ENCODE measurements at regions not wholly inside any gene's neighbourhood (a gene's known extent, or its start where the extent isn't known, plus 50 kb on each side); places are given as distances from the start of the nearest gene placed in this dataset.

DNA sequence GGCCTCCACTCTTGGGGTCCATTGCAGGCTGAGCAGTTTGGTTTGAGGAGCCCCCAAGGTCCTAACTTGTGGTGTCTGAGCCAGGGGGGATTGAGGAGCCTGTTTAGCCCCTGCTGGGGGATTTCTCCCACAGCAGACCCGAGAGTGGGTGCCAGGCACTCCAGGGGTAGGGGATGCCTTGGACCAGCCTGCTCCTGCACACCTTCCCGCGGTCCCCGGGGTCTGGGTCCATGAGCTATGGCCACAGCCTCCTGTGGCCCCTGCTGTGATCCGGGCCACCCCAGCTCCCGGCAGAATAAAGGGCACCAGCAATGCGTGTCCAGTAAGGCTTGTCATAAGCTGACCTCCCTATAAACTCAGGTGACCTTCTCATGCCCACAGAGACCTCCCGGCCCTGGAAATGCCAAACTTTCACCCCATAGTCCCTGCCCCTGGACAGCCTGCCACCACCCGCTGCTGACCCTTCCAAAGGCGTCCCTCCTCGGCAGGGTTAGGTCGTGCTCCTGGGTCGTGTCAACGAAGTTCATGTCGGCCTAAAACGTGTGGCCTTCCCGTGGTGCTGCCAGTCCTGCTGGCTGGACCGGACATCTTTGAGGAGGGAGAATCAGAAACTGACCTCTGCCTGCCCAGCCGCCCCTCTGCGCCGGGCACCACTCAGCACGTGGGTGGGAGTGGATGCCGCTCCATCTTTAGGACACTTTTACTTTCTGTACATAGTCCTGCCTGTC is 137.6 kb downstream of the MRPL36 start:
- no peaks in the 10 kb centered on the region for H3K9me3 ChIP-seq (ENCODE audit: control insufficient read depth, insufficient read depth, low read depth, low read length)
- H3K27ac ChIP-seq (ENCODE audit: extremely low read depth, low read depth, low read length), result no peak overlapping the region
- no peak overlapping the region for H3K4me3 ChIP-seq (ENCODE audit: low read depth, low read length)
- ChIA-PET CTCF (no interaction called here), POLR2A (no interaction called here)
- H3K4me1 ChIP-seq (ENCODE audit: control insufficient read depth, insufficient read depth, low read length), result no peaks in the 10 kb centered on the region
- H3K36me3 ChIP-seq (ENCODE audit: control insufficient read depth in 2 of 2, insufficient read depth in 1 of 2, low read length in 2 of 2), result no peaks in the 10 kb centered on the region
- TF ChIP-seq ZNF677 (tag by site-specific recombination; IDR thresholded peaks at IDR 0.05), result no peak
- no peak for TF ChIP-seq ZNF146 (tag by site-specific recombination; IDR thresholded peaks at IDR 0.05)
- no peak for TF ChIP-seq ZNF184 (tag by site-specific recombination; IDR thresholded peaks at IDR 0.05)
- no peak for TF ChIP-seq ZNF843 (tag by site-specific recombination; IDR thresholded peaks at IDR 0.05)
- TF ChIP-seq, protein P1, sequence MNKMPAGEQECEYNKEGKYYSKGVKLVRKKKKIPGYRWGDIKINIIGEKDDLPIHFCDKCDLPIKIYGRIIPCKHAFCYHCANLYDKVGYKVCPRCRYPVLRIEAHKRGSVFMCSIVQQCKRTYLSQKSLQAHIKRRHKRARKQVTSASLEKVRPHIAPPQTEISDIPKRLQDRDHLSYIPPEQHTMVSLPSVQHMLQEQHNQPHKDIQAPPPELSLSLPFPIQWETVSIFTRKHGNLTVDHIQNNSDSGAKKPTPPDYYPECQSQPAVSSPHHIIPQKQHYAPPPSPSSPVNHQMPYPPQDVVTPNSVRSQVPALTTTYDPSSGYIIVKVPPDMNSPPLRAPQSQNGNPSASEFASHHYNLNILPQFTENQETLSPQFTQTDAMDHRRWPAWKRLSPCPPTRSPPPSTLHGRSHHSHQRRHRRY (tag by site-specific recombination; IDR thresholded peaks at IDR 0.05), result no peak
- TF ChIP-seq ZBTB7A (tag by site-specific recombination; IDR thresholded peaks at IDR 0.05; ENCODE audit: low read depth), result no peak
- TF ChIP-seq, protein P2, sequence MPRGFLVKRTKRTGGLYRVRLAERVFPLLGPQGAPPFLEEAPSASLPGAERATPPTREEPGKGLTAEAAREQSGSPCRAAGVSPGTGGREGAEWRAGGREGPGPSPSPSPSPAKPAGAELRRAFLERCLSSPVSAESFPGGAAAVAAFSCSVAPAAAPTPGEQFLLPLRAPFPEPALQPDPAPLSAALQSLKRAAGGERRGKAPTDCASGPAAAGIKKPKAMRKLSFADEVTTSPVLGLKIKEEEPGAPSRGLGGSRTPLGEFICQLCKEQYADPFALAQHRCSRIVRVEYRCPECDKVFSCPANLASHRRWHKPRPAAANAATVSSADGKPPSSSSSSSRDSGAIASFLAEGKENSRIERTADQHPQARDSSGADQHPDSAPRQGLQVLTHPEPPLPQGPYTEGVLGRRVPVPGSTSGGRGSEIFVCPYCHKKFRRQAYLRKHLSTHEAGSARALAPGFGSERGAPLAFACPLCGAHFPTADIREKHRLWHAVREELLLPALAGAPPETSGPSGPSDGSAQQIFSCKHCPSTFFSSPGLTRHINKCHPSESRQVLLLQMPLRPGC (tag by site-specific recombination; IDR thresholded peaks at IDR 0.05), result no peak
- no peak for TF ChIP-seq ZNF292 (tag by site-specific recombination; IDR thresholded peaks at IDR 0.05; ENCODE audit: borderline replicate concordance, low read depth)
- TF ChIP-seq, protein P3, sequence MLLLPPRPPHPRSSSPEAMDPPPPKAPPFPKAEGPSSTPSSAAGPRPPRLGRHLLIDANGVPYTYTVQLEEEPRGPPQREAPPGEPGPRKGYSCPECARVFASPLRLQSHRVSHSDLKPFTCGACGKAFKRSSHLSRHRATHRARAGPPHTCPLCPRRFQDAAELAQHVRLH (tag by site-specific recombination; IDR thresholded peaks at IDR 0.05), result no peak
- TF ChIP-seq, protein P4, sequence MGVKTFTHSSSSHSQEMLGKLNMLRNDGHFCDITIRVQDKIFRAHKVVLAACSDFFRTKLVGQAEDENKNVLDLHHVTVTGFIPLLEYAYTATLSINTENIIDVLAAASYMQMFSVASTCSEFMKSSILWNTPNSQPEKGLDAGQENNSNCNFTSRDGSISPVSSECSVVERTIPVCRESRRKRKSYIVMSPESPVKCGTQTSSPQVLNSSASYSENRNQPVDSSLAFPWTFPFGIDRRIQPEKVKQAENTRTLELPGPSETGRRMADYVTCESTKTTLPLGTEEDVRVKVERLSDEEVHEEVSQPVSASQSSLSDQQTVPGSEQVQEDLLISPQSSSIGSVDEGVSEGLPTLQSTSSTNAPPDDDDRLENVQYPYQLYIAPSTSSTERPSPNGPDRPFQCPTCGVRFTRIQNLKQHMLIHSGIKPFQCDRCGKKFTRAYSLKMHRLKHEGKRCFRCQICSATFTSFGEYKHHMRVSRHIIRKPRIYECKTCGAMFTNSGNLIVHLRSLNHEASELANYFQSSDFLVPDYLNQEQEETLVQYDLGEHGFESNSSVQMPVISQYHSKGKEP (tag by site-specific recombination; IDR thresholded peaks at IDR 0.05), result no peak
- TF ChIP-seq PRDM6 (tag by site-specific recombination; IDR thresholded peaks at IDR 0.05), result no peak
- no peak for TF ChIP-seq MYNN (tag by site-specific recombination; IDR thresholded peaks at IDR 0.05; ENCODE audit: borderline replicate concordance)
- no peak for TF ChIP-seq ZNF132 (tag by site-specific recombination; IDR thresholded peaks at IDR 0.05; ENCODE audit: borderline replicate concordance)
- no peak for TF ChIP-seq PBX3 (CRISPR knock-in tag; IDR thresholded peaks at IDR 0.05)
- TF ChIP-seq, protein P5, sequence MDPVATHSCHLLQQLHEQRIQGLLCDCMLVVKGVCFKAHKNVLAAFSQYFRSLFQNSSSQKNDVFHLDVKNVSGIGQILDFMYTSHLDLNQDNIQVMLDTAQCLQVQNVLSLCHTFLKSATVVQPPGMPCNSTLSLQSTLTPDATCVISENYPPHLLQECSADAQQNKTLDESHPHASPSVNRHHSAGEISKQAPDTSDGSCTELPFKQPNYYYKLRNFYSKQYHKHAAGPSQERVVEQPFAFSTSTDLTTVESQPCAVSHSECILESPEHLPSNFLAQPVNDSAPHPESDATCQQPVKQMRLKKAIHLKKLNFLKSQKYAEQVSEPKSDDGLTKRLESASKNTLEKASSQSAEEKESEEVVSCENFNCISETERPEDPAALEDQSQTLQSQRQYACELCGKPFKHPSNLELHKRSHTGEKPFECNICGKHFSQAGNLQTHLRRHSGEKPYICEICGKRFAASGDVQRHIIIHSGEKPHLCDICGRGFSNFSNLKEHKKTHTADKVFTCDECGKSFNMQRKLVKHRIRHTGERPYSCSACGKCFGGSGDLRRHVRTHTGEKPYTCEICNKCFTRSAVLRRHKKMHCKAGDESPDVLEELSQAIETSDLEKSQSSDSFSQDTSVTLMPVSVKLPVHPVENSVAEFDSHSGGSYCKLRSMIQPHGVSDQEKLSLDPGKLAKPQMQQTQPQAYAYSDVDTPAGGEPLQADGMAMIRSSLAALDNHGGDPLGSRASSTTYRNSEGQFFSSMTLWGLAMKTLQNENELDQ (tag by site-specific recombination; IDR thresholded peaks at IDR 0.05; ENCODE audit: low read depth), result no peak
- no peak for TF ChIP-seq SCRT2 (tag by site-specific recombination; IDR thresholded peaks at IDR 0.05)
- TF ChIP-seq ZNF19 (tag by site-specific recombination; IDR thresholded peaks at IDR 0.05; ENCODE audit: low read depth), result no peak
- TF ChIP-seq ZNF707 (tag by site-specific recombination; IDR thresholded peaks at IDR 0.05), result no peak
- no peak for TF ChIP-seq ZNF473 (tag by site-specific recombination; IDR thresholded peaks at IDR 0.05)

Measured in HEK293 (cell line).